ENCODE measurements at regions not wholly inside any gene's neighbourhood (a gene's known extent, or its start where the extent isn't known, plus 50 kb on each side); places are given as distances from the start of the nearest gene placed in this dataset.

DNA sequence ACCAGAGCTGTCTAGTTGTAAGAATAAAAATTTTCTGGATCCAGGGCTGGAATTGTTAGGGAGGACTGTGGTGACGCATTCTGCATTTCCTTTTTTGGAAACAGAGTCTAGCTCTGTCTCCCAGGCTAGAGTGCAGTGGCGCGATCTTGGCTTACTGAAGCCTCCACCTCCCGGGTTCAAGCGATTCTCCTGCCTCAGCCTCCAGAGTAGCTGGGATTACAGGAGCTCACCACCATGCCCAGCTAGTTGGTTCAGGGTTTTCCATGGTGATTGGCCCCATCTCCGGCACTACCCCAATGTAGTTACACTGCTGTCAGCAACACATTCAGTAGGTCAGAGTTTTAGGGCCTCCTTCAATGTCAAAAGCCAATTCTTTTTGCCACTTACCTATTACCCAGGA lies 58.6 kb upstream of the RNF152 start:
- no peak for DNase-seq
- no peak for ATAC-seq (ENCODE audit: poor library complexity)
- intact Hi-C loops (cut with DNase I), result no loop called here

- intact Hi-C loops (cut with DNase I), result no loop called here
- DNase-seq (no peak), ATAC-seq (ENCODE audit: poor library complexity) (no peak)
Observed at GRCh38 chr18:61950371-61950770, 57.6 kb upstream of the RNF152 start.

GRCh38 chr18:61949946-61950345 lies 57.1 kb upstream of the RNF152 start:
- ATAC-seq (ENCODE audit: poor library complexity) (no peak), DNase-seq (no peak)
- intact Hi-C loops (cut with DNase I), result no loop called here

DNA sequence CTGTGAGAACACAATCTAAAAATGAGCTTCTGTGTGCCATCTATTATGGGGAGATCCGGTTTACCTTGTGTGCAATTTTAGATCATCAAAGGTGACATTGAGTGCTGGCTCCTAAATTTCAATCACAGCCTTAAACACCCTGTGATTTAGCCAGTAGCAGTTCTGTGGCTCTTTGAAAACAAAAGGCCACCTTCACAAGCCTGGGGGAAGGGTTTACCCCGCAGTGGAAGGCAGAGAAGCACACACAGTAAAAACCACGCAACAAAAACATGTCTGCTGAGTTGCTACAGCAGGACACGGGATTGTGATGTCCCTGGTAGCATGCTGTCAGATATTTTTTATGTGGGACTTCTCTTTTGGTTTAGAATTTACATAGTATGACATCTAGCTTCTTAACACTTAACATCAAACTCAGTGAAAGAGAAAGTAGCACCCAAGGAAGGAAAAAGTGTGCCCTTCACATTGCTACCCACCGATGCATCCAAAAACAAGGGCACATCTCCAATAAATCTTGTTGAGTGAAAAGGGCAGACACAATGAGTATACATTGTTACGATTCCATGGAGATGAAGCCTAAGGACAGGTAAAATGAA lies 56.1 kb upstream of the RNF152 start:
- no peak for DNase-seq
- intact Hi-C loops (cut with DNase I), result no loop called here
- no peak for ATAC-seq (ENCODE audit: poor library complexity)

GRCh38 chr18:61948281-61948741 lies 55.5 kb upstream of the RNF152 start:
- DNase-seq (no peak), ATAC-seq (ENCODE audit: poor library complexity) (no peak)
- intact Hi-C loops (cut with DNase I), result no loop called here

DNA sequence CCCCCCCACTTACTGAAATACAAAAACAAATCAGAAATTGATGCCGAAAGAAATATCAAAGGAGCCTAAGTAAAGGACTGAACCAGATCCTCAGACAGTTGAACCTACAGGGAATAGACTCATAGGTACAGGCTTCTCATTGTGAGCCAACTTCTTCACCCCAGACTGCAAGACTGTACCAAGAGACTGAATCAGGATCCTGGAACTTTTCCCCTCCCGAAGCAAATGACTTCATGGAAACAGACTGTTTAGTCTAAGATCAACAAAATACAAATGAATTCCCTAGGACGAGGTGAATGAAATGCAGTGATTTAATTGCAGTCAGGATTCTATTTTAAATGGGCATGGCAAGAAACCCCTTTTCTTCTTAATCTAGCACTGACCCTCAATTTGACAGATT lies 53.6 kb upstream of the RNF152 start:
- ATAC-seq (ENCODE audit: poor library complexity) (no peak), DNase-seq (no peak)
- intact Hi-C loops (cut with DNase I), result no loop called here

DNA sequence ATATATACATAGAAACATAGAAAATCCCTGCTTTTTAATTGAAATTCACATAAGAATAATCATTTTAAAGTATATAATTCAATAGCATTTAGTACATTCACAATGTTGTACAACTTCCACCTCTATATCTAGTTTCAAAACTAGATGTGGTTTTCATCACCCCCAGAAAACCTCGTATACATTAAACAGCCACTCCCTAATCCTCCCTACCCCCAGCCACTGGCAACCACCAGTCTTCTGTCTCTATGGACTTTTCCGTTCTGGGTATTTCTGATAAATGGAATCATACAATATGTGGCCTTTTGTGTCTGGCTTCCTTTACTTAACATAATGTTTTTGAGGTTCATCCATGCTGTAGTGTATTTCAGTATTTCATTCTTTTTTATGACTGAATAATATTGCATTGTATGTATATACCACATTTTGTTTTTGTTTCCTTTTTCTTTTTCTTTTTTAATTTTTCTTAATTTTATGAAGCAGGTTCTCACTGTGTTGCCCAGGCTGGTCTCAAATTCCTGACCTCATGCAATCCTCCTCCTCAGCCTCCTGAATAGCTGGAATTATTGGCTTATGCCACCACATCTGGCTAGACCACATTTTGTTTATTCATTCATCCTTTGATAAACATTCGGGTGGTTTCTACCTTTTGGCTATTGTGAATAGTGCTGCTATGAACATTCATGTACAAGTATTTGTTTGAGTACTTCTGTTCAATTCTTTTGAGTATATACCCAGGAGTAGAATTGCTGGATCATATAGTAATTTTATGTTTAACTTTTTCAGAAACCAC lies 50.6 kb upstream of the RNF152 start:
- intact Hi-C loops (cut with DNase I), result no loop called here

More for the DNA sequence above, 50.6 kb upstream of the RNF152 start:
- DNase-seq (no peak), ATAC-seq (ENCODE audit: poor library complexity) (no peak)
